ENCODE measurements at regions not wholly inside any gene's neighbourhood (a gene's known extent, or its start where the extent isn't known, plus 50 kb on each side); places are given as distances from the start of the nearest gene placed in this dataset.

DNA sequence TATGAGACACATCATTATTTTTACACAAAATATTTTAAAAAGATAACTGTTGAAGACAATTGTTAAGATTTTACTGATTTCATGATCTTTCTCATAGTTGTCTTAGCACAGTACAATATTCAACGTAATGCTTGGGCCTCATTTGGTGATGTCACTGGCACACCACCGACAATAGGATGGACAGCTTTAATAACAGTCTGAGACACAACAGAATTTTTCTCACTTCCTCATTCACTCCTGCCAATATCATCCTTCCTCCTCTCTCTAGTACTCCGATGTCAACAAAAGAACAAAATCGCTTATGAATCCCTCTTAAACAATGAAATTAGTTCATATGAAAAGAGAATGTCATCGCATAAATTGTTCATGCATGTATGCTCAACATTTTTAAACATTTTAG lies 461.9 kb upstream of the CDH7 start:
- no peak overlapping the region for H3K4me3 ChIP-seq (ENCODE audit: low read depth, low read length)
- no peak for DNase-seq (ENCODE audit: low read depth)
- TF ChIP-seq, protein P1, sequence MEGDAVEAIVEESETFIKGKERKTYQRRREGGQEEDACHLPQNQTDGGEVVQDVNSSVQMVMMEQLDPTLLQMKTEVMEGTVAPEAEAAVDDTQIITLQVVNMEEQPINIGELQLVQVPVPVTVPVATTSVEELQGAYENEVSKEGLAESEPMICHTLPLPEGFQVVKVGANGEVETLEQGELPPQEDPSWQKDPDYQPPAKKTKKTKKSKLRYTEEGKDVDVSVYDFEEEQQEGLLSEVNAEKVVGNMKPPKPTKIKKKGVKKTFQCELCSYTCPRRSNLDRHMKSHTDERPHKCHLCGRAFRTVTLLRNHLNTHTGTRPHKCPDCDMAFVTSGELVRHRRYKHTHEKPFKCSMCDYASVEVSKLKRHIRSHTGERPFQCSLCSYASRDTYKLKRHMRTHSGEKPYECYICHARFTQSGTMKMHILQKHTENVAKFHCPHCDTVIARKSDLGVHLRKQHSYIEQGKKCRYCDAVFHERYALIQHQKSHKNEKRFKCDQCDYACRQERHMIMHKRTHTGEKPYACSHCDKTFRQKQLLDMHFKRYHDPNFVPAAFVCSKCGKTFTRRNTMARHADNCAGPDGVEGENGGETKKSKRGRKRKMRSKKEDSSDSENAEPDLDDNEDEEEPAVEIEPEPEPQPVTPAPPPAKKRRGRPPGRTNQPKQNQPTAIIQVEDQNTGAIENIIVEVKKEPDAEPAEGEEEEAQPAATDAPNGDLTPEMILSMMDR (IDR thresholded peaks at IDR 0.05; ENCODE audit: insufficient read depth, low read depth, low read length), result no peak

DNA sequence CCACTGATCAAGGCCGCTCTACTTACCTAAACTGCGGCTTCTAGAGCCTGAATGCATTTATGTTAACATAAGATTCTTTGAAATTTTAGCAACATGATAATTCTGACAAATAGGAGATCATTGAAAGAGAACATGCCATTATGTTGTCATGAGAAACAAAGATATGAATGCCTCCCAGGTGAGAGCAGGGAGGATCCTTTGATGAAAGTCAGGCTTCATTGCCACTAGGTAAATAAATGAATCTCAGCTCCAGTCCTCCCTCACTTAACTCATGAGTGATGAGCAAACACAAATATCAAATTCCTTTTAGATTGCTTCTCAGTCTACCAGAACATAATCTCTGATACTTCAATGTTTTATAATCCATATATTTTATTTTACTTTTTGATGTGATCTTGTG lies 463.2 kb upstream of the CDH7 start:
- no peak for DNase-seq (ENCODE audit: low read depth)
- no peak overlapping the region for H3K4me3 ChIP-seq (ENCODE audit: low read depth, low read length)
- TF ChIP-seq, protein P1 (IDR thresholded peaks at IDR 0.05; ENCODE audit: insufficient read depth, low read depth, low read length), result no peak

DNA sequence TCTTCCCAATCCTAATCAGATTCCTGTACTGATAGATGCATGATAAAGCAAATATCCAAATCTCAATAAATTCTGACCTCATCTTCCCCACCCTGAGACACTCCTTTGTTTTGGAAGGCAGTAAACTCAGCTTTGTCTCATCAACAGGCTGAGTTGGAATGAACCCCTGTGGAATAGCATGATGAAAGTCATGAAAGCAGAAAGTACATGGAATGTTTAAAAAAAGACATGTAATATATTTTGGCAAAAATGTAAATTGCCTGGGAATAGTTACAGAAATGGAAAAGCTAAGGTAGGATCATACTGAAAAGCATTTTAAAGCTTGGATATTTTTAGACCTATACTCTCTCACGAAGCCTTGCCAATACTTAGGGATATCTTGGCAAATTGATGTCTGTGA lies 468.7 kb upstream of the CDH7 start:
- no peak for DNase-seq (ENCODE audit: low read depth)
- TF ChIP-seq, protein P1 (IDR thresholded peaks at IDR 0.05; ENCODE audit: insufficient read depth, low read depth, low read length), result no peak

DNA sequence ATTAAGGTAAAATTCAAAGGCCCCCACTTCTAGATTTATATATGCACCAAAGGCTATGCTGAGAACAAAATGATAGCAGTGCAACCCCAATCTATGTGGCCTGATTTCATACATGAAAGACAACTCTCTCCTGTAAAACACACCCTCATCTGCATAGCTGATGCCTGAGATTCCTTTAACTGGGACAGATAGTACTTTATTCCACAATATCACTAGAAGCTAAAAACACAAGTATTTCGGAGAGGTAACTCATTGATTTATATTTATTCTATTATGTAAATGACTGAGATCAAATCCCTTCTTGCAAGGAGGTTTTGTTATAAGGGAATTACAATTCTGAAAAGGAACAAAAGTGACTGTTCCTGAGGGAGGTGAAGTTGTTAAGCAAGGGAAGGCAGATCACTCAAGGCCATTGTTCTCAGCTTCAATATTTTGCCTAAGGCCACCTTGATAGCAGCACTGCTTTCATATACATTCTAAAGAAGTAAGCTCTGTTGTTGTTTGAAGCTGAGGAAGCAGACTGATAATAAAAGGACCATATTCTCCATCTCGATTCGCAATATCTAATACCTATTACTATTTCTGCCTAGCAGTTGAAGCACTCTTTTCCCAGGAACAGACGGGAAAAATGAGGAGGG lies 471.0 kb upstream of the CDH7 start:
- TF ChIP-seq, protein P1 (IDR thresholded peaks at IDR 0.05; ENCODE audit: insufficient read depth, low read depth, low read length), result no peak
- no peak overlapping the region for H3K4me3 ChIP-seq (ENCODE audit: low read depth, low read length)
- no peak for DNase-seq (ENCODE audit: low read depth)

More for the DNA sequence above, 468.7 kb upstream of the CDH7 start:
- no peak overlapping the region for H3K4me3 ChIP-seq (ENCODE audit: low read depth, low read length)

DNA sequence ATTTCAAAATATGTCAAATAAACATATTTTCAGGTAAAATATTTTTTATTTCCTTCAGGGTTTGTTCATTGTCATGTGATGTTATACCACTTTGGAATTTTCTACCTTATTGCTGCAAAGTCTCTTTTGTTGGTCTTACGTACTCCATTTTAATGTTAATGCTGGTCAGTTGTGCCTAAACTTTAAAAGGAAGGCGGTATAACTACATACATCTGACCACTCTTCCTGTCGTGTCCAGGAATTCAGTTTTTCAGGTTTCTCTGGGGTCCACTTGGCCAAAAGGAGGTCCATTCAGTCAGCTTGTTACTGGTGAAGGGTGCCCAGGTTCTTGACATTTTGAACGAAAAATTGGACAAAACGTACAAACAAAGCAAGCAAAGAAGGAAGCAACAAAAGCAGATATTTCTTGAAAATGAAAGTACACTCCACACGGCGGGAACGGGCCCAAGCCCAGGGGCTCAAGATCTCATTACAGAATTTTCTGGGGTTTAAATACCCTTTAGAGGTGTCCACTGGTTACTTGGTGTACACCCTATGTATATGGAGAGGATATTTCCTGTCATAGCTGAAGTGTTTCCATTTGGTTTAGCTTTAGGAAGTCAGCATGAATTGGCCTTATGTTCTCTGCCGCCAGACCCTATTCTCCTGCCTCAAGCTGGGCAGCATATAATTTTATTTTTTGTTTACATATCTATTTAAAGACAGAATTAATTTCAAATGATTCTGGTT lies 471.7 kb upstream of the CDH7 start:
- DNase-seq (ENCODE audit: low read depth), result no peak
- TF ChIP-seq, protein P1 (IDR thresholded peaks at IDR 0.05; ENCODE audit: insufficient read depth, low read depth, low read length), result no peak
- no peak overlapping the region for H3K4me3 ChIP-seq (ENCODE audit: low read depth, low read length)

DNA sequence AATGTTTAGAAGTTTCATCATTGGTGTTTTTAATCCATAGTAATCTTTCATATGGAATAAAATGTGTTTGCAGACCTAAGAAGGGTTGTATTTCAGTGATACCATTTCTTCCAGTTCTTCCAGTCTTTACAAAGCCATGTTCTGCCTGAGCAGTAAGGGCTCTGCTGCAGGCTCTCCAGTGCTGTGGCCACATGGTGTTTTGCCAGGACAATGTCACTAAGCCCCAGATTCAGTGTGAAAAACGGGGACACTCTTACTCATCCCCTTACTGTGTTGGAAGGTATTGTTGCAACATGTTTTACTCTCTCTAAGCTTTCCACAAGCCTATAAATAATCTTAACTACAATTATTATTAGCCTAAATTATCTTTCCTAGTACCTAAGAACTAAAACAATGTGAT lies 481.4 kb upstream of the CDH7 start:
- TF ChIP-seq, protein P1 (IDR thresholded peaks at IDR 0.05; ENCODE audit: insufficient read depth, low read depth, low read length), result no peak
- DNase-seq (ENCODE audit: low read depth), result no peak

More for the DNA sequence above, 481.4 kb upstream of the CDH7 start:
- H3K4me3 ChIP-seq (ENCODE audit: low read depth, low read length), result no peak overlapping the region

All from fibroblast of villous mesenchyme (primary cell).